ENCODE measurements at regions not wholly inside any gene's neighbourhood (a gene's known extent, or its start where the extent isn't known, plus 50 kb on each side); places are given as distances from the start of the nearest gene placed in this dataset.

- TF ChIP-seq CTCF (IDR thresholded peaks at IDR 0.05) (no peak), ZFX (IDR thresholded peaks at IDR 0.05; ENCODE audit: borderline replicate concordance) (no peak)
These were observed 516.6 kb upstream of the ROBO2 start for GRCh38 chr3:76523337-76523736.
